Neural crest cell (in vitro differentiated cells): ENCODE measurements at regions not wholly inside any gene's neighbourhood (a gene's known extent, or its start where the extent isn't known, plus 50 kb on each side); places are given as distances from the start of the nearest gene placed in this dataset.

Experiments used
- DNase-seq: peaks from one replicate; pipeline ENCODE4 v3.0.0; 2021; ENCODE audit warnings: low read depth, mixed read lengths, low spot score
- H3K27ac Mint-ChIP-seq: one replicate; pipeline ENCODE4 v1.8.0; 2021; ENCODE audit warnings: mild to moderate bottlenecking, mixed read lengths; ENCODE audit not compliant: unreplicated experiment
- H3K27me3 Mint-ChIP-seq: 2 replicates; pipeline ENCODE4 v1.8.0; 2021; ENCODE audit warnings: low read depth, mild to moderate bottlenecking, mixed read lengths
- H3K36me3 Mint-ChIP-seq: 2 replicates; pipeline ENCODE4 v1.8.0; 2021; ENCODE audit warnings: low read depth, mild to moderate bottlenecking, mixed read lengths
- H3K4me1 Mint-ChIP-seq: 2 replicates; pipeline ENCODE4 v1.8.0; 2021; ENCODE audit warnings: mixed read lengths
- H3K4me3 Mint-ChIP-seq: one replicate; pipeline ENCODE4 v1.8.0; 2021; ENCODE audit warnings: mild to moderate bottlenecking, mixed read lengths
- H3K9me3 Mint-ChIP-seq: 2 replicates; pipeline ENCODE4 v1.8.0; 2021; ENCODE audit warnings: mixed read lengths
- TF ChIP-seq, protein P1 (sequence below): fragments of 200-600 bp; sonication (generic); conservative IDR thresholded peaks from 2 replicates; pipeline ENCODE4 v1.5.0; 2021; ENCODE audit warnings: antibody characterized with exemption, mild to moderate bottlenecking

DNA sequence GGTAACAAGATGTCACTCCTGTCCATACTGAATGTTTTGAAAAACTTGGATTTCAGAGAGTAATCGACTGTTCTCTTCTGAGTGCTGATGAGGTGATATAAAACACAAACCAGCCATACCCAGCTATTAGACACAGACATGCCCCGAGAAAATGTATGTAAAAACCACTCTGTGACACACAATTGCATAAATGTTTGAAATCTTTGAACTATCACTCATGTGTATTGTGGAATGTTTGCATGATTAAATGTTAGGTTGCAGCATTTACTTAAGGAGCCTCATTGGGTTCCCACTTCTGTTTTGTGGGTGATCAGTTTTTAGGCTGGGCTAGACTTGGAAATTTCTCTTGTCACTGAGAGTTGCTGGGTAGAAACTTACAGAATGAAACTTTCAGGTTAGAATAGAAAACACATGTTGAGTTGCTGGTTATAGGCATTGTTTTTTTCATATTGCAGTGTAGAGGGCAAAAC lies 270.4 kb upstream of the B3GALT2 start:
- Mint-ChIP-seq H3K4me1 (peaks cover 4% of the 10 kb centered on the region), H3K4me3 (no peak overlapping the region), H3K9me3 (no peaks in the 10 kb centered on the region), H3K36me3 (no peaks in the 10 kb centered on the region), H3K27me3 (no peaks in the 10 kb centered on the region), H3K27ac (no peak overlapping the region)
- TF ChIP-seq, protein P1, sequence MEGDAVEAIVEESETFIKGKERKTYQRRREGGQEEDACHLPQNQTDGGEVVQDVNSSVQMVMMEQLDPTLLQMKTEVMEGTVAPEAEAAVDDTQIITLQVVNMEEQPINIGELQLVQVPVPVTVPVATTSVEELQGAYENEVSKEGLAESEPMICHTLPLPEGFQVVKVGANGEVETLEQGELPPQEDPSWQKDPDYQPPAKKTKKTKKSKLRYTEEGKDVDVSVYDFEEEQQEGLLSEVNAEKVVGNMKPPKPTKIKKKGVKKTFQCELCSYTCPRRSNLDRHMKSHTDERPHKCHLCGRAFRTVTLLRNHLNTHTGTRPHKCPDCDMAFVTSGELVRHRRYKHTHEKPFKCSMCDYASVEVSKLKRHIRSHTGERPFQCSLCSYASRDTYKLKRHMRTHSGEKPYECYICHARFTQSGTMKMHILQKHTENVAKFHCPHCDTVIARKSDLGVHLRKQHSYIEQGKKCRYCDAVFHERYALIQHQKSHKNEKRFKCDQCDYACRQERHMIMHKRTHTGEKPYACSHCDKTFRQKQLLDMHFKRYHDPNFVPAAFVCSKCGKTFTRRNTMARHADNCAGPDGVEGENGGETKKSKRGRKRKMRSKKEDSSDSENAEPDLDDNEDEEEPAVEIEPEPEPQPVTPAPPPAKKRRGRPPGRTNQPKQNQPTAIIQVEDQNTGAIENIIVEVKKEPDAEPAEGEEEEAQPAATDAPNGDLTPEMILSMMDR: no peak
- no peak for DNase-seq

DNA sequence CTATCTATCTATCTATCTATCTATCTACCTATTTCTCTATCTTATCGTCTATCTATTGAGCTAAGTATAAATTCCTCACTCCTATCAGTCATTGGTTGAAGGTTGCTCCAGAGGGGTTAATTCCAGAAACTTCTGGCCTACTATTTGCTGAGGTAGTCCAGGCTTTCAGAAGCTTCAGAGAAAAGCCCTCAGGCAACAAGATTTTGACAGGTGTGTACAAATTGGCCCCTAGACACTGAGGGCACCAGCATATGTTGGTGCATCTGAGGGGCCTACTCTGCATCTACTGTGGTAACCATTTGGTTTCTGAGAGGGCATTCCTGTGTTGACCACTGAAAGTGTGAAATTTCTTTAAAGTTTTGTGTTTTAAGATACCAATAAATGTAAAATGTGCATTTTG lies 265.2 kb upstream of the B3GALT2 start:
- Mint-ChIP-seq H3K4me3 (no peak overlapping the region), H3K27me3 (no peaks in the 10 kb centered on the region), H3K27ac (no peak overlapping the region), H3K9me3 (no peaks in the 10 kb centered on the region), H3K4me1 (peaks cover 7% of the 10 kb centered on the region), H3K36me3 (no peaks in the 10 kb centered on the region)
- DNase-seq: no peak
- TF ChIP-seq, protein P1: no peak

DNA sequence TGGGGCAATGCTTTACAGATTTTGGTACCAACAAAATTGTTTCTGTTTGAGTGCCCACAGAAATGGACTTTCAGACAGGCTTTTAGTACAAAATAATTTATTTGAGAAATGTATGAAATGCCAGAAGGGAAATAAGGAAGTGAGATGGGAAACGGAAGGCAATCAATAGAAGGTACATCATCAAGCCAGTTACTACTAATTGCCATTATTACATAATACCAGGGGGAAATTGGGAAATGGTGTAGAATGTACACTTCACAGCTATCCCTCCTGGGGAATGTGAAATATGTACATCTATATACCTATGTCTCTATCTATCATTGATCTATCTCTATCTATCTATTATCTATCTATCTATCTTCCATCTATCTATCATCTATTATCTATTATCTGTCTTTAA lies 264.6 kb upstream of the B3GALT2 start:
- no peak overlapping the region for H3K4me3 Mint-ChIP-seq
- TF ChIP-seq, protein P1: no peak
- H3K4me1 Mint-ChIP-seq: peaks cover 7% of the 10 kb centered on the region
- H3K36me3 Mint-ChIP-seq: no peaks in the 10 kb centered on the region
- H3K27me3 Mint-ChIP-seq: no peaks in the 10 kb centered on the region
- H3K9me3 Mint-ChIP-seq: no peaks in the 10 kb centered on the region
- H3K27ac Mint-ChIP-seq: no peak overlapping the region
- DNase-seq: no peak

DNA sequence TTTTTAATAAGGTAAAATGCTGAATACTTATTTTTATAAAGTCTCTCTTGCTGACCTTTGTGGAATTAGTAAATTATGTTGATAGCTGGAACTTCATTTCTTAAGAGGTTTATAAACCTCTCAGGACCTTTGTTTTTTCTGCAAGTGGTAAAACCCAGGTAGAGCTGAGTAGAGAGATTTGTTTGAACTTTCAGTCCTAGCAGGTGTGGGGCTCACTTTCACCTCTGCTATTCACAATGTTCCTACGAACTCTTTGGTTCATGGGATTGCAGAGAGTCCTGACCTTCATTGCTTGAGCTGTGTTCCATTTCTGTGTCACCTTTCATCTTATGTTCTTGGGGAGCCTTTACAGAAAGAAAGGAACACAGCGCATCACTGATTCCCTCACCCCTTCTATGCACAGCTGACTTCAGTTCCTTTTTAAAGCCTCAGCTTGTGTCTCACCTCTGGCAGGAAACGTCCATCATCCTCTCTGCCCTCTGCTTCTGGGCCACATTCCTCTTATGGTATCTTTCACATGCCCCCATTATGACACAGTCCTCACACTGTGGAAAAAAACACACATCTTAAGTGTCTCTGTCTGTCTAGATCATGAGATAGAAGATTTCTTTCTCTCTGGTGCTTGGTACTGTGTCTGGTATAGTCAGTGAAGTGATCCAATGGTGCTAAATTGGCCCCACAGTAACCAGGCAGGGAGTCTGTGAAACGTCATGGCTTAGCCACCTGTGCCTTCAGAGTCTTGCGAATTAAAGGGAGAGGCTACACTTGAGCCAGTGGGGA lies 262.5 kb upstream of the B3GALT2 start:
- no peaks in the 10 kb centered on the region for H3K27me3 Mint-ChIP-seq
- H3K27ac Mint-ChIP-seq: no peak overlapping the region
- H3K4me3 Mint-ChIP-seq: no peak overlapping the region
- H3K36me3 Mint-ChIP-seq: no peaks in the 10 kb centered on the region
- H3K4me1 Mint-ChIP-seq: peaks cover 7% of the 10 kb centered on the region
- no peaks in the 10 kb centered on the region for H3K9me3 Mint-ChIP-seq
- TF ChIP-seq, protein P1: no peak
- DNase-seq: no peak

DNA sequence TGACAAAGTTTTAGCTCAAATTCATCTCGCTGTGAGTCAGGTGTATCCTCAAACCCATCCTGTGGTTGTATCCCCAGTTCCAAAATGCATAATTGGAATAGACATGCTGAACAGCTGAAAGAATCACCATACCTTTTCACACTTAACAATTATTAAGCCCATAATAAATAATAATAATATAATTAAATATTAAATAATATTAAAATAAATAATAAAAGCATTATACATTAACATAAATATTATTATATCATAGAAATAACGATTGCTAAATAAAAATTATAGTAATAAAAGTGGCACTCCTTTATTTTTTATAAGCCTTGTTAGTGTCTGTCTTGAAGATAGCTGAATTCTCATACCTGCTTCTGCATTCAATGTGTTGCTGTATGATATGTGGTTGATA lies 257.5 kb upstream of the B3GALT2 start:
- no peak for DNase-seq
- TF ChIP-seq, protein P1: no peak
- no peaks in the 10 kb centered on the region for H3K27me3 Mint-ChIP-seq
- H3K27ac Mint-ChIP-seq: no peak overlapping the region
- no peaks in the 10 kb centered on the region for H3K36me3 Mint-ChIP-seq
- no peak overlapping the region for H3K4me3 Mint-ChIP-seq
- peaks cover 10% of the 10 kb centered on the region for H3K9me3 Mint-ChIP-seq
- H3K4me1 Mint-ChIP-seq: peaks cover 2% of the 10 kb centered on the region
